ENCODE measurements at regions not wholly inside any gene's neighbourhood (a gene's known extent, or its start where the extent isn't known, plus 50 kb on each side); places are given as distances from the start of the nearest gene placed in this dataset.

GRCh38 chr1:238258510-238258909, 367.8 kb upstream of the ZP4 start:
- Histone ChIP-seq H3K4me1 (ENCODE audit: control insufficient read depth, insufficient read depth, low read length) (no peaks in the 10 kb centered on the region), H3K36me3 (ENCODE audit: insufficient read depth, low read length) (no peaks in the 10 kb centered on the region), H3K9me3 (replicated peaks; ENCODE audit: low read length) (peaks cover 3% of the 10 kb centered on the region), H3K27me3 (ENCODE audit: control insufficient read depth, insufficient read depth, low read length) (no peaks in the 10 kb centered on the region), H3K4me2 (ENCODE audit: low read length) (no peak overlapping the region), H3K4me3 (ENCODE audit: low read length) (no peak overlapping the region), H3K9ac (ENCODE audit: low read depth, low read length) (no peak overlapping the region)

- Histone ChIP-seq H3K36me3 (ENCODE audit: insufficient read depth, low read length) (no peaks in the 10 kb centered on the region), H3K4me1 (ENCODE audit: control insufficient read depth, insufficient read depth, low read length) (no peaks in the 10 kb centered on the region), H3K4me3 (ENCODE audit: low read length) (no peak overlapping the region), H3K4me2 (ENCODE audit: low read length) (no peak overlapping the region), H3K9me3 (replicated peaks; ENCODE audit: low read length) (peaks cover 3% of the 10 kb centered on the region), H3K9ac (ENCODE audit: low read depth, low read length) (no peak overlapping the region), H3K27me3 (ENCODE audit: control insufficient read depth, insufficient read depth, low read length) (no peaks in the 10 kb centered on the region)
Observed at GRCh38 chr1:238257018-238257621, 366.4 kb upstream of the ZP4 start.

DNA sequence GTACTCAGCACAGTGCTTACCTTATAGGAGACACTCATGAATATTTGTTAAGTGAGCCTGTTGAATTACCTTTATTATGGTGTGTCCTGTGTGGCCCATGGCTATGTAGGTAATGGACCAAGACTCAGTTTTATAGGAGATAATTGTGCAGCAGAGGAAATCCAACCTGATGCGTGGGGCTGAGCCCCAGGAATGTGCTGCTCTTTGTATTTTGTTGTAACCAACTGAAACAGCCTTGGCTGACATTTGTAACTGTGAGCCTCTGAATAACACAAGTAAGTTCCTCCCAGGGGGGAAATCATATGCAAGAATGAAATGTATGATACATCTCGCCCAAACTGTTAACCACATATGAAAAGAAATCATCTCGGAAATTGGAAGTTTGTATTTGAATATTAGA, 364.2 kb upstream of the ZP4 start:
- no peaks in the 10 kb centered on the region for H3K36me3 ChIP-seq (ENCODE audit: insufficient read depth, low read length)
- H3K4me3 ChIP-seq (ENCODE audit: low read length) = no peak overlapping the region
- H3K4me2 ChIP-seq (ENCODE audit: low read length) = no peak overlapping the region
- H3K4me1 ChIP-seq (ENCODE audit: control insufficient read depth, insufficient read depth, low read length) = no peaks in the 10 kb centered on the region
- no peaks in the 10 kb centered on the region for H3K27me3 ChIP-seq (ENCODE audit: control insufficient read depth, insufficient read depth, low read length)
- H3K9me3 ChIP-seq (replicated peaks; ENCODE audit: low read length) = peaks cover 3% of the 10 kb centered on the region
- no peak overlapping the region for H3K9ac ChIP-seq (ENCODE audit: low read depth, low read length)

- Histone ChIP-seq H3K4me1 (ENCODE audit: control insufficient read depth, insufficient read depth, low read length) (no peaks in the 10 kb centered on the region), H3K9ac (ENCODE audit: low read depth, low read length) (no peak overlapping the region), H3K36me3 (ENCODE audit: insufficient read depth, low read length) (no peaks in the 10 kb centered on the region), H3K4me3 (ENCODE audit: low read length) (no peak overlapping the region), H3K4me2 (ENCODE audit: low read length) (no peak overlapping the region), H3K9me3 (replicated peaks; ENCODE audit: low read length) (no peaks in the 10 kb centered on the region), H3K27me3 (ENCODE audit: control insufficient read depth, insufficient read depth, low read length) (no peaks in the 10 kb centered on the region)
Observed at GRCh38 chr1:238252033-238252802, 361.5 kb upstream of the ZP4 start.

GRCh38 chr1:238248356-238248755, 357.6 kb upstream of the ZP4 start:
- H3K4me1 ChIP-seq (ENCODE audit: control insufficient read depth, insufficient read depth, low read length) = no peaks in the 10 kb centered on the region
- H3K9ac ChIP-seq (ENCODE audit: low read depth, low read length) = no peak overlapping the region
- no peak overlapping the region for H3K4me3 ChIP-seq (ENCODE audit: low read length)
- no peak overlapping the region for H3K4me2 ChIP-seq (ENCODE audit: low read length)
- no peaks in the 10 kb centered on the region for H3K27me3 ChIP-seq (ENCODE audit: control insufficient read depth, insufficient read depth, low read length)
- no peaks in the 10 kb centered on the region for H3K9me3 ChIP-seq (replicated peaks; ENCODE audit: low read length)
- no peaks in the 10 kb centered on the region for H3K36me3 ChIP-seq (ENCODE audit: insufficient read depth, low read length)

DNA sequence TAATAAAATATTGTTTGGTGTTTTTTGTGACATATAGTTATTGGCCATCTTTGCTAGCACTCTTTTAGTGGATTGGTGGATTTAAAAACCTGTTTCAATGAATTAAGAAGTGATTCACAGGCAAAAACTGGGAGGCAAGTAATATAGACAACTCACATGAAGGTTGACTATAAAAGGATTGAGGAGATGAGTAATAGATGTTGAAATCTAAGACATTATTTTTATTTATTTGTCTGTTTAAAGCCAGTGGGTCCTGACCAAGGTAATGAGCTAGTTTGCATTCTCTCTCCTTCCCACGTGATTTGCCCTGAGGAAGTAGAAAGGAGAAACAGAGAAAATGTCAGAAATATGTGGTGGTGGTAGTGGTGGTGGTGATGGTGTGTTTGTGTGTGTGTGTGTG, 351.5 kb upstream of the ZP4 start:
- no peak overlapping the region for H3K4me2 ChIP-seq (ENCODE audit: low read length)
- peaks cover 4% of the 10 kb centered on the region for H3K9me3 ChIP-seq (replicated peaks; ENCODE audit: low read length)
- no peaks in the 10 kb centered on the region for H3K36me3 ChIP-seq (ENCODE audit: insufficient read depth, low read length)
- H3K9ac ChIP-seq (ENCODE audit: low read depth, low read length) = no peak overlapping the region
- H3K27me3 ChIP-seq (ENCODE audit: control insufficient read depth, insufficient read depth, low read length) = no peaks in the 10 kb centered on the region
- H3K4me3 ChIP-seq (ENCODE audit: low read length) = no peak overlapping the region
- no peaks in the 10 kb centered on the region for H3K4me1 ChIP-seq (ENCODE audit: control insufficient read depth, insufficient read depth, low read length)

GRCh38 chr1:238241607-238242006, 350.9 kb upstream of the ZP4 start:
- Histone ChIP-seq H3K9me3 (replicated peaks; ENCODE audit: low read length) (peaks cover 4% of the 10 kb centered on the region), H3K36me3 (ENCODE audit: insufficient read depth, low read length) (no peaks in the 10 kb centered on the region), H3K4me1 (ENCODE audit: control insufficient read depth, insufficient read depth, low read length) (no peaks in the 10 kb centered on the region), H3K4me2 (ENCODE audit: low read length) (no peak overlapping the region), H3K9ac (ENCODE audit: low read depth, low read length) (no peak overlapping the region), H3K4me3 (ENCODE audit: low read length) (no peak overlapping the region), H3K27me3 (ENCODE audit: control insufficient read depth, insufficient read depth, low read length) (no peaks in the 10 kb centered on the region)

DNA sequence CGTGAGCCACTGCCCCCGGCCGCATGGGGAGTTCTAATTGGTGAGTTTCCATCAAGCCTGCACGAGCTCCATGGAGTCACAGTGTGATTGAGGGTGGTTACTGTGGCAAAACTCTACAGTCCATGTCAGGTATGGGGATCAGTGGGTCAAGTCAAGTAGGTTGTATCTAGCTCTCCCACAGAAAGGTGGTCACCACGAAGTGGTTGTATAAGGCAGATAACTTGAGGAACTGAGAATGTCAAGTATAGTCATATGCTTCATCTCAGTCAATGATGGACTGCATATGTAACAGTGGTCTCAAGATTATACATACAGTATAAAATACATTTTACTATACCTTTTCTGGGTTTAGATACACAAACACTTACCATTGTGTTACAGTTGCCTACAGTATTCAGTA, 348.6 kb upstream of the ZP4 start:
- Histone ChIP-seq H3K9ac (ENCODE audit: low read depth, low read length) (no peak overlapping the region), H3K4me2 (ENCODE audit: low read length) (no peak overlapping the region), H3K4me3 (ENCODE audit: low read length) (no peak overlapping the region), H3K36me3 (ENCODE audit: insufficient read depth, low read length) (no peaks in the 10 kb centered on the region), H3K4me1 (ENCODE audit: control insufficient read depth, insufficient read depth, low read length) (no peaks in the 10 kb centered on the region), H3K27me3 (ENCODE audit: control insufficient read depth, insufficient read depth, low read length) (no peaks in the 10 kb centered on the region), H3K9me3 (replicated peaks; ENCODE audit: low read length) (peaks cover 4% of the 10 kb centered on the region)

DNA sequence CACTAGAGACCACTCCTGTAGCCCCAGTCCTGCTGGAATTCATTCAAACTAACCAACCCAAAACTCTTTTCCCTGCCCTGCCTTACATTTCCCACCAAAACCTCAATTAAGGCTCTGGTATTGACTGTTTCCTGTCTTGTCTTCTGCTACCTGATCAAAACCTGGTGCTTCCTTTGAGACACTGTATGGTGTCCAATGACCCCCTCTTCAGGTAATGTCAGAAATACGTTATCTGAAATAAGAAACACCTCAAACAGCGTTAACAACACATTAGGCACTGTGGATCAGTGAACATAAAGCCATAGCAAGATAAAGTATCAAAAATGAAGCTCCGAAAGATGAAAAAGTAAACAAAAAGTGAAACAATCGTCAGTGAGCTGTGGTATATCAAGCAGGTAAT, 343.2 kb upstream of the ZP4 start:
- Histone ChIP-seq H3K27me3 (ENCODE audit: control insufficient read depth, insufficient read depth, low read length) (no peaks in the 10 kb centered on the region), H3K4me1 (ENCODE audit: control insufficient read depth, insufficient read depth, low read length) (no peaks in the 10 kb centered on the region), H3K36me3 (ENCODE audit: insufficient read depth, low read length) (no peaks in the 10 kb centered on the region), H3K4me3 (ENCODE audit: low read length) (no peak overlapping the region), H3K9ac (ENCODE audit: low read depth, low read length) (no peak overlapping the region), H3K9me3 (replicated peaks; ENCODE audit: low read length) (no peaks in the 10 kb centered on the region), H3K4me2 (ENCODE audit: low read length) (no peak overlapping the region)

DNA sequence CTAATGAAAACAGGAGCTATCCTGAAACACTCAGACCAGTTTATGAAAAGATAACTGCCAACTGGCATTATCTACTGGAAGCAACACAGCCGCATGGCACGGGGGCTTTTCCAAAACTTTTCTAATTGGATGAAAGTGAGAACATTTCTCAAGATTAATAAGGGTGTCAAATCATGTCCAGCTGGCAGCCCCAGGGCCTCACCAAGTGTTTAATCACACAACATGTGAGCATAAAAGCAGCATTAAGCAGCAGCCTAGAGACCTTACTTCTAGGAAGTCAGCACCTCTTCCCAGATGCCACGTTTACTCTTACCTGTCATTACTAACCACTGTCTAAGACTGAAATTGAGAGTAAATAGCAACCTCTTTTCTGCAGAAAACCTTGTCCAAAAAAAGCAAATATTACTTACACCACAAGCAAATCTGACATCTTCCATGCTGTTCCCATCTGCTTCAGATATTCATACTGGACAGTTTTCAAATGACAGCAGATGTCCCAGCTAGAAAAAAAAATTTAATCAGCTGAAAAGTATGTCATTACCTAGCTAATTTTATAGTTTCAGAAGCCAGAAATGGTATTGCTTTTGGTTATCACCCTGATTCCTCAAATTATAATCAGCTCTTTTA, 341.5 kb upstream of the ZP4 start:
- Histone ChIP-seq H3K4me1 (ENCODE audit: control insufficient read depth, insufficient read depth, low read length) (no peaks in the 10 kb centered on the region), H3K9ac (ENCODE audit: low read depth, low read length) (no peak overlapping the region), H3K27me3 (ENCODE audit: control insufficient read depth, insufficient read depth, low read length) (no peaks in the 10 kb centered on the region), H3K9me3 (replicated peaks; ENCODE audit: low read length) (peaks cover 4% of the 10 kb centered on the region), H3K4me2 (ENCODE audit: low read length) (no peak overlapping the region), H3K4me3 (ENCODE audit: low read length) (no peak overlapping the region), H3K36me3 (ENCODE audit: insufficient read depth, low read length) (no peaks in the 10 kb centered on the region)

DNA sequence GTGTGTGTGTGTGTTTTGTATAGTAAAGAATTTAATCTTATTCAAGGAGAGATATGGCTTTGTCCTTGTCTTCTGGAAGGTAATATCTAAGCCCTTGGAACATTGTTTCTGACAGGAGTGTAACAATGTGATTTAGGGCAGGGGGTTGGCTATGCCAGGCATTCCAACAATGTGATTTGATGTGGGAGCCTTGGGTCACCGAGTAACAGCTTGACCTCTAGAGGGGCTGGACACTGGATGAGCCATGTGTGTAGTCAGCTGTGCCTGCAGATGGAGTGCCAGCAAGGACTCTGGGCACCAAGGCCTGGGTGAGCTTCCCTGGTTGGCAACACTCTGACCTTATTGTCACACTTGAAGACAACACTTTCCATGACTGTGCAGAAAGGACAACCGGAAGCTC, 336.1 kb upstream of the ZP4 start:
- no peaks in the 10 kb centered on the region for H3K36me3 ChIP-seq (ENCODE audit: insufficient read depth, low read length)
- H3K4me3 ChIP-seq (ENCODE audit: low read length) = no peak overlapping the region
- no peaks in the 10 kb centered on the region for H3K27me3 ChIP-seq (ENCODE audit: control insufficient read depth, insufficient read depth, low read length)
- H3K9ac ChIP-seq (ENCODE audit: low read depth, low read length) = no peak overlapping the region
- H3K9me3 ChIP-seq (replicated peaks; ENCODE audit: low read length) = peaks cover 7% of the 10 kb centered on the region
- H3K4me2 ChIP-seq (ENCODE audit: low read length) = no peak overlapping the region
- H3K4me1 ChIP-seq (ENCODE audit: control insufficient read depth, insufficient read depth, low read length) = no peaks in the 10 kb centered on the region
